GM19467 (cell line): ENCODE measurements at regions not wholly inside any gene's neighbourhood (a gene's known extent, or its start where the extent isn't known, plus 50 kb on each side); places are given as distances from the start of the nearest gene placed in this dataset.
"Not testable (repeated sequence)": the region's sequence is repeated elsewhere in the genome, so short reads cannot be mapped to it uniquely, and the experiment has no call there.

Source experiments
- ATAC-seq: cut with Tn5 transposase; IDR thresholded peaks from one replicate; pipeline ENCODE4 v1.9.1; 2021; ENCODE audit warnings: mild to moderate bottlenecking, moderate library complexity; ENCODE audit not compliant: unreplicated experiment

DNA sequence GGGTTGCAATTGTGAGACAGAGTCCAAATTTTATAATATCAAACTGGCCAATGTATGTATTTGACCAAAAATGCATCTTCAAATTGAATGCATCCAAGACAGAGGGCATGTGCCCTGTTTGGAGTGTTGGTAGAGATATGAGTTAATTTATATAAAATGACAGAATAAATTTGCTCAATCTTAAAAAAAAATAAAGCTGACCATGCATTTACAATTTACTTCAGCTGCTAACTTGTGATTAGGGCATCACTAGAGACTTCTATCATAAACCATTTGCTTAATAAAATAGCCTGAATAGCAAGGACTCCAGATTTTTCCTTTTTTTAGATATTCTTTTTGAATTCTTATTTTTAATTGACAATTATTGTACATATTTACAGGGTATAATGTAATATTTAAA is 1345.8 kb downstream of the CDH11 start:
- no peak for ATAC-seq

DNA sequence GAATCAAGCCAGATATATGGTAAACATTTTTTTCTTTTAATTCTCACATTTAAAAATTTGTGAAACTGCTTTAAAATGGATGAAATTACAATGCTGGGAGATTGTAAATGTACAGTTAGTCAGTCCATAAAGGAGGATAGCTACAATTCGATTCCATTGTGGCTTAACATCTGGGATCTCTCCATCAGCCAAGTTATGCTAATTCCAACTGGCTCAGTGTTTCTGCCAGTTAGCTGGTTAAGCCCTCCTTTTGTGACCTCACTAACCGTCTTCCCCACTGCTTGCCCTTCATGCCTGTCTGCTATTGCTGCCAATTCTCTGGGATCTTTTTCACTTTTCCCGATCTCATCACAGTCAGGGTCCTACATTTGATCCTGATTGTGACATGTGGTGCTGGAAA is 1347.6 kb downstream of the CDH11 start:
- ATAC-seq: no peak

DNA sequence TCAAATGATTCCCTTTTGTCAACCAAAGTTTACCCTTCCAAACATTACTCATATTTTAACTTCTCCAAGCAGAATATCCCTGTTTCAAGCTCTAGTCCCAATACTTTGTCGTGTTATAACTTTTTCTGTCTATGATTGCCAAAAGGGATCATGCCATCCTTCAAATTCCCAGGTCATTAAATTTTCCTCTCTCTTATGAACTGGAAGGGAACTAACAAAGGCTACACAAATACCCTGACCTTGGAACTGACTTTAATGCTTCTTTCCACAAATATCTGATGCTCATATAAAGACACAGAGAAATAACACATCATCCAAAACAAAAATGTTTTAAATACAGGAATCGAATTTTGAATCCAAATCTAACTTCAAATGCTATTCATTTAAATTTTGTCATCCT is 1352.7 kb downstream of the CDH11 start:
- ATAC-seq: no peak

DNA sequence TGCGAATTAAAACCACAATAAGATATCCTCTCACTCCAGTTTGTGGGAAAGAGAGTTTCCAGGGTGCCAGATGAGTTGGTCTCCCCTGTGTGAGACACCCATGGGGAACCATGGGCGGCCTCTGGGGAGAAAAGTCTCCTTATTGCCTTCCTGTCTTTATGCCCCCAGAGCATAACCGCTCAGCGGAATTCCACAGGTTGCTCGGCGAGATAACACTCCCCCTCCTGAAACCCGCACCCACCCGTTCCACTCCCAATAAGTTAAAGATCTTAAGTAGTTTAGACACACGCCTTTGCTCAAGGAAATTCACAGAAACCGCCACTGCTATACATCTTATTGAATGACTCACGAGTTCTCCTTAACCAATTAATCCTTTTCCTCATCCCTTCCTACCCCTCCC is 1361.6 kb downstream of the CDH11 start:
- not testable (repeated sequence) for ATAC-seq

DNA sequence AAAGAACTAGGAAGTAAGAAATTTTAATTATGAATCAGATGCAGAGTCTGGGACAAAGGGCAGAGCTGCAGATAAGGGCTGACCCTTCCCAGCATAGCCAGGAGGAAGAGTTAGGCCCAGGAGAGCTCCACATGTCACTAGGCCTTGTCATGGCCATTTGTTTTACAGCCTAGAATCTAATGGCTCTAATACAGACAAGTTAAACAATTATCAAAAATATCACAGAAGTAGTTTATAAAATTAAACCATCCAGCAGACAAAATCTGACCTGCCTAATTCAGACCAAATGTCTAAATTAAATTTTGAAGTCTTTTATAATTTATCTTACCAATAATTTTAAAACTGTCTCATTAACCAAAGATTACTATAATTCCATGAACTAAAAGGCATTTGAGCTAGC is 1369.5 kb downstream of the CDH11 start:
- ATAC-seq: no peak

DNA sequence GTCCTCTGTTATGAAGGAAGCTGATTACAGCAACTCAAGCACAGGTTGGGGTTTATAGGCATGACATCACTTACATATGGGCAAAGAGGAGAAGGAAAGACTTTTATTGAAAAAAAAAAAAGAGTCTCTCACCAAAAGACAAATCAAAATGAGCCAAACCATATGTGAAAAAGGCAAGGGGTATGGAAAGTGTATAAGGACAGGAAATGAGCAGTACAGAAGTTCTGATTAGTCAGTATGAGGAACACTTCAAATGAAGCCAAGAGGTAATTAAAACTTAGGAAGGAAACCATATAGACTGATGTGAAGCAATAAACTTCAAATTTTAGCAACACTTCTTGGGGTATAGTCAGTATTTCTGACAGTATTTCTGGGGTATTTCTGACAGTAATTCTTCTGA is 1372.6 kb downstream of the CDH11 start:
- ATAC-seq: no peak

DNA sequence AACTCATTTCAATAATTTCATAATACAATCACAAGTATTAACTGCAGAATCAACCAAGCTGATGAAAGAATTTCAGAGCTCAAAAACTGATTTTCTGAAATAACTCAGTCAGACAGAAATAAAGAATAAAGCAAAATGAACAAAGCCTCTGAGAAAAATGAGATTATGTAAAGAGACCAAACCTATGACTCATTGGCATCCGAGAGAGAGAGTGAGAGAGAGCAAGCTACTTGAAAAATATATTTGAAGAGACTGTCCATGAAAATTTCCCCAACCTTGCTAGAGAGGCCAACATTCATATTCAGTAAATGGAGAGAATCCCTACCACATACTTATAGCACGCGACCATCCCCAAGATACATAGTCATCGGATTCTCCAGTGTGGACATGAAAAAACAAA is 1376.4 kb downstream of the CDH11 start:
- no peak for ATAC-seq

DNA sequence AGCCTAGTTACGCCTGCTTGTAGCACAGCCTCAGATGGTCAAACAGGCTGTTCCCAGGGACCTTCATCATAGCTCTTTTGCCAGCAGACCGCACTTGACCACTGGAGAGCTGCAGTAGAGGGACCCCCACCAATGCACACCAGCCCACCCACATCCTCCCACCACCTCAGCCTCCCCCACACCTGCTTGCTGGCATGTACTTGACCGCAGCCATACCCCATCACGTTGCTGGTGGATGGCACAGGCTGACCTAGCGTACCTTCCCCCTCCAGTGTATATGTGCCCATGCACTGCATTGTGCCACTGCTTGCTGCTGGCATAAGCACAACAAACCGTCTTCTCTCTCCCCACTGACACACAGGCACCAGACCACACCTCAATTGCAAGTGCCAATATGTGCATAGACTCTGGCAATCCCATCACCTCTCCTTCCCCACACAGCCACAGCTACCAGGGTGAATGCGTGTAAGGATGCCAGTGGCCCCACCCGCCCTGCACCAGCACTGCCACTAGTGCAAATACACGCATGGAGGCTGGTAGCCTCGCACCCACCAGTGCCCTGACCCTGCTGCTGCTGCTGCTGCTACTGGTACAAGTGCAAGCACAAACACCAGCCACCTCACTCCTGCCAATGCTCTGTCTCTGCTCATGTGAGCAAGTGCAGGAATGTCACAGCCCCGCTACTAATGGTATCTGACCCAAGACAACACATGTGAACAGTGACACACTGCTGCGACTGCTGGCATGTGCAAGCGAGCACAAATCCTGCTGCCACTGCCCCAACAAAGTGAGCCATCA is 1377.6 kb downstream of the CDH11 start:
- no peak for ATAC-seq

DNA sequence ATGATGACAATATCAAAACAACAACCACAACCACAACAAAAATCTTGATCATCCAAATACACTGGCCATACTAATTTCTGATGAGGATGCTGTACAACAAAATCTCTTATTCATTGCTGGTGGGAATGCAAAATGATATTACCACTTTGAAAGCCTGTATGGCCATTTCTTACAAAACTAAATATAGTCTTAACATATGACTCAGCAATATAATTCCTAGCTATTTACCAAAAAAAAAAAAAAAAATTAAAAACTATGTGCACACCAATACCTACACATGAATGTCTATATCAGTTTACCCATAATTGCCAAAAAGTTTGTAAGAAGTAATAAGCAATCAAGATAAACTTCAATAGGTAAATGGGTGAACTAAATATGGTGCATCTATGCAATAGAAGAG is 1379.7 kb downstream of the CDH11 start:
- ATAC-seq: no peak

DNA sequence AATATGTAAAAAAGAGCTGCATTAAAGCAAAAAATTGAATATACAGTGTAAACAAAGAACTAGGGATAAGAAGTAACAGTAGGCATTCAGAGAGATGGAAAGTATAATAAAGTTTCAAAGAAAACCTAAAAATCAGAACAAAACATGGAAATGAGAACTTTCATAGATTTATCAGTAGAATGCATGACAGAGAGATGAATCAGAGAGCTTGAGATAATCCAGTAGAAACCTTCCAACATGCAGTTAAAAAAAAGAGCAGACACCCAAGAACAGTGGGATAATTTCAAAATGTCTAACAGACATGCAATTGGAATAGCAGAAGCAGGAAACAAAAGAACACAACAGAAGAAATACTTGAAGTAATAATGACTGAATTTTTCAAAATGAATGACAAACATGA is 1384.2 kb downstream of the CDH11 start:
- no peak for ATAC-seq

DNA sequence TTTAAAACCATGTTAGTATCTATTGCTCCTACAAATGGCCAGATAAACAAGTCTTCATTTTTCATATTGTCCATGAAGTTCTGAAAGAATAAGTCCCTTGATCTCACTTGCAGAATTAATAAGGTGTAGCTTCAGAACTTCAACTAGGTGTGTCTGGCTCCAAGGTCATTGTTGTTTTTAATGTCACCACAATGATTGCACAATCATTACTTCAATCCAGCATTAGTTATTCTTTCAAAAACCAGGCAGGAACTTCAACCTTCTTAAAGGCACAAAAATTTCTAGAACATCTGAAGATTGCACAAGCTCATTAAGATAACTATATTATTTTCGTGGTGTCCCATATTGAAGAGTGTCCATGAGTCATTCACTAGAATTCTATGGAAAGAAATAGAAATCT is 1386.4 kb downstream of the CDH11 start:
- no peak for ATAC-seq

DNA sequence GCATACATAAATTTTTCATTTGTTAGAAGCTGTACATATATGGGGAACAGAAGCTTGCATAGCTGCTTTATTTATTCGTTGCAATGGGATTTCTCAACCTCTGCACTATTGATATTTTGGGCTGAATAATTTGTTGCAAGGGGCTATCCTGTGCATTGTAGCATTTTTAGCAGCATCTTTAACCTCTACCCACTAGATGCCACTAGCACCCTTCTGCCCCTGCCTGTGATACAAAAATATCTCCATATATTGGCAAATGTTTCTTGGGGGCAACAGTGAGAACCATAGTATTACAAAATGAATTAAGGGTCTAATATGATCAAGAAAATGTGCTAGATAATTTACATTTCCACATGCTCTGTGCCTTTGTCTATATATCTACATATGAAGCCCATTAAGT is 1401.0 kb downstream of the CDH11 start:
- no peak for ATAC-seq

DNA sequence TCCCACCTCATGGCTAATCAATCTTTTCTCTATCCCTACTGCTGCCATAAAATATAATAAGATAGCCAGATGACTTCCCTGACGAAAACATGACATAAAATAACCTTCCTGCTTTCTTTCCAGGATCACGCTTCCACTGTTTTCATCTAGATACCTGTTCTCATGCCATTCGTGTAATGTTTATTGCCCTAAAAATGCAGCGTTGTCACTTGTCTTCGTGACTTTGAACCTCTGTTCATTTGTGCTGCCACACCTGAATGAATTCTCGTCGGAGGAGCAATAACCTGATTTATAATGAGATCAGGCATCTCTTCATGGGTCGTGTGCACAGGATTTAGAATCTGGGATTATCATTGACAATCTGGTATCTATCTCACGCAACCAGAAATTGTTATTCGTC is 1401.9 kb downstream of the CDH11 start:
- ATAC-seq: no peak

DNA sequence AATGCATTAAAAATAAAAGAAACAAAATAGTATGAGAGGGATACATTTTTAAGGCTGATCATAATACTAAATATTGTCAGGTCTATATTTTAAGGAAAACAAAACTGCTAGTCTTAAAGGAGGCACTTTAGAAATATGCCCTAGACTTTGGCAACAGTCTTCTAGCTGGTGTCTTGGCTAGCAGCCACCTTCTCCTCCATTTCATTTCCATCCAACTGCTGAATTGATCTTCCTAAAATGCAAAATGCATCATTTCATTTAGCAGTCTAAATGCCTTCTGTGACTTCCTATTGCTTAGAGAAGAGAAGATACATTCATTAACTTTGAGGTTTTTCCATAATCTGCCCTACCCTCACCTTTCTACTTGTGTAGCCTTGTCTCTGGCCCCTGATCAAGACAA is 1404.1 kb downstream of the CDH11 start:
- ATAC-seq: no peak

DNA sequence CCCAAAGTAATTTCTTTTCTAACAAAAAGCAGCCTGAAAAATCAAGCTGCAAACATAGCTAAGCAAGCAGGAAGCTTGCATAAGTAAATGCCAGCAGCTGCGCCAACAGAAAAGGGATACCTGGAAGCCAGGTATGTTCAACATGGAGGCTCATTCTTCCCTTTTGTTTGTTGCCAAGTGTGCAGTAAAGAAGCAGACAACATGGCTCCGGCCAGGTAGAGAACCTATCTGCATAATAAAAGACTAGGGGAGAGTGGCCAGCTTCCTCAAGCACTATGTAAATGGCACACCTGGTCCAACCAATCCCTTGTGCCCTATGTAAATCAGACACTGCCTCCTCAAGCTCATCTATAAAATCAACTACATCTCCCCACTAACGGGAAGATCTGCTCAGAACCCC is 1407.0 kb downstream of the CDH11 start:
- no peak for ATAC-seq

DNA sequence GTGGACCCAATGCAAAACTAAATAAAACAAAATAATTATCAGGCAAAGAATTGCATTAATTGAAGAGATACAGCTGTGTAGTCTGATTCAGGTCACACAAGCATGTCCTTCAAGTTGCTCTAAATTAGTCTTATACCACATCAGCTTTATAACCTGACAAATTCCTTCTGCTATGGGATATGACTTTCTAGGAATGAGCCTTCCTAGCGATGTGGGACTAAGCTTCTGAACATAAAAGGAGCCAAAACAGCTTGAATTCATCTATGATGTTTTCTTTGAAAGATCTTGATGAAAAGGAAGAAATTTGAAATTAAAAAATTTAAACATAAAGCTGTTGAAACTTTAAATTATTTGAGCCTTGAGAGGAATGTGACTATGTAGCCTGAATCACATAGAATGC is 1409.1 kb downstream of the CDH11 start:
- ATAC-seq: no peak

DNA sequence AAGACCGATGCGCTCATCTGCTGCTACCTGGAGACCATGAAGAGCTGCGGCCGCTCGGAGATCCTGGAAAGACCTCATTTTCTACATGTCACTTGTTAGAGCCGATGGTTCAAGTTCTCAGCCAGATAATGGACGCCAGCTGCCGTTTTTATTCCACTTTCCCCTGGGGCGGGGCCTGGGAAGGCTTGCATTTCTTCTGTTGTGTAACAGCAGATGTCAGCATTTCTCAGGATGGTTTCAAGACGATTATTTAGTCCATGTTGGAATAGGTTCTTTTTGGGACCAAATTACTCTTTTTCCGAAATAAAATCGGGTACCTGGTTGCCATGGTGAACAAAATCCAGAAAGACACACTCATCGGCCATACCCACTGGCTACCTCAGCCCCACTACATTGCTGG is 1418.3 kb downstream of the CDH11 start:
- no peak for ATAC-seq

DNA sequence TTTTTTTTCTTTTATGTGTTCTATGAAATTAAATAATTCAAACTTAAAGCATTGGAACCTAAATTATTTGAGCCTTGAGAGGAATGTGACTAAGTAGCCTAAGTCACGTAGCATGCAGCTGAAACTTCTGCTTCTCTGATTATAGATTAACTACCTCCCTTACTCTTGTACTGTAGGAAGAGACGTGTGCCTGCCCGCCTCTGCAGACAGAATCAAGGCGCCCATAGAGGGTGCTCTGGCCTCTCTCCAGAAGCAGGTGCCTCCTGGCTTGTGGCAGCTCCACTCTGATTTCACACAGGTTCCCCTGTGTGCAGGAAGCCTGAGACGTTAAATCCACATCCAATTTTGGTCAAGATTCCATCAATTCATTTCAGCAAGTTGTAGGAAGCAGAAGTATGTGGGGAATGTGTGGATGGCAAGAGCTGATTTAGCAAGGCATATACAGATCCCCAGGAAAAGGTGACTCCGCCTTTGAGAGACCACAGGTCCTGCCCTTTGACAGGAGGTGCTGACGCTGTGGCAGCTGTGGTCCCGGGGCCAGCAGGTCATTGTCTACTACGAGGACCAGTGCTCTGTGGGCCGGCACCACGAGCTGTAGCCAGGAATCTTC is 1418.8 kb downstream of the CDH11 start:
- ATAC-seq: no peak

DNA sequence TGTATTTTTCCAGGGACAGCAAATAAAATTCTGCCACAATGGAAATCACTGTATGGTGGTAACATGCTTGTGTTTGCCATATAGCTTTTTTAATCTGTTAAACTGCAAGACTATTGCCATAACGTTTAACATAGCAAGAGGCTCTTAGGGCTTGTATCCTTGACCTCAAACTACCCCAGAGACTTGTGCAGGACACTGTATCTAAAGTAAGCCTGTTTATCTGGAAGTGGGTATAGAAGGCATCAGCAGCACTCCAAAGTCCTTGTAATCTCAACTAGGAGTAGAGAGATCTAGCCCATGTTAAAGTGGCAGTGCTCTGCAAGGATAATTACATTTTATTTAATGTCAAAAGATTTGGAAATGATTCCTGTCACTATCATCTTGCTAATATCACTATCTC is 1424.1 kb downstream of the CDH11 start:
- ATAC-seq: no peak

DNA sequence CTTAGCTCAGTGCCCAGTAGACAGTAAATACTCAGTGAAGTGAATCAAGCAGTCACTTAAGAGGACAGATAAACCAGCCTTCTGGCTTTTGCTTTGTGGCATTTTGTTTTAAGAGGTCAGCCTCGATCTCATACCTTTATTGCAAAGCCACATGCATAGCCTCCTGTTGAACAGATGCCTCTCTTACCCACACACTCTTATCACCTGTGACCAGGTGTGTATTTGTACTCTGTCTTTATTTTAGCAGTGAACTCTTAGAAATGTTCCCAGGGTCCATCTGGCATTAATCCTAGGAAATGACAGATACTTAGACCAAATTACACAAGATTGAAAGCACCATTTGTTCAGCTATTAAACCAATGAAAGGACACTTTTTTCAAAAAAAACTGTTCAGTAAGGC is 1426.5 kb downstream of the CDH11 start:
- no peak for ATAC-seq

DNA sequence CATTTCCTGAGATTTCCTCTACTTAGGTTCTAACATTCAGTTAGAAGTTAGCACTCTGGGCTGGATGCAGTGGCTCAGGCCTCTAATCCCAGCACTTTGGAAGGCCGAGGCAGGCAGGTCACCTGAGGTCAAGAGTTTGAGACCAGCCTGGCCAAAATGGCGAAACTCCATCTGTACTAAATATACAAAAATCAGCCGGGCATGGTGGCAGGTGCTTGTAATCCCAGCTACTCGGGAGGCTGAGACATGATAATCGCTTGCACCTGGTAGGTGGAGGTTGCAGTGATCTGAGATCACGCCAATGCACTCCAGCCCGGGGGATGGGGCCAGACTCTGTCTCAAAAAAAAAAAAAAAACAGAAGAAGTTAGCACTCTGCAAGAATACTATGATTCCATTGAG is 1430.9 kb downstream of the CDH11 start:
- no peak for ATAC-seq

DNA sequence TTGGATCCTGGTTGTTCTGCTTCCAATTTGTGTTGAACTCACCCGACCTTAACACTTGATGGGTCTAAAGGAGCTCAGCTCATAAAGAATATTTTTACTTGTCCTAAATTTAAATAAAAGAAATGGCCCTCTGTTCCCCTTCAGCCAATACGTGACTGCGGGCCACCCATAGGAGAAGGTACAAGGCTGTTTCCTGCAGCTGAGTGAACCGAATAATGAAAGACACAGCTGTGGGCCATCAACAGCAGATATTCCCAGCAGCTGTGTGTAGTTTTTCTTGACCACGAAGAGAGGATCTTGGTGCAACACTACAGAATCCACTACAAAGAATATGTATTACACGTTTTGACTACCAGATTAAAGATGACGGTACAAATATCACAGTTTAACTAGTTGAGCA is 1431.6 kb downstream of the CDH11 start:
- no peak for ATAC-seq

DNA sequence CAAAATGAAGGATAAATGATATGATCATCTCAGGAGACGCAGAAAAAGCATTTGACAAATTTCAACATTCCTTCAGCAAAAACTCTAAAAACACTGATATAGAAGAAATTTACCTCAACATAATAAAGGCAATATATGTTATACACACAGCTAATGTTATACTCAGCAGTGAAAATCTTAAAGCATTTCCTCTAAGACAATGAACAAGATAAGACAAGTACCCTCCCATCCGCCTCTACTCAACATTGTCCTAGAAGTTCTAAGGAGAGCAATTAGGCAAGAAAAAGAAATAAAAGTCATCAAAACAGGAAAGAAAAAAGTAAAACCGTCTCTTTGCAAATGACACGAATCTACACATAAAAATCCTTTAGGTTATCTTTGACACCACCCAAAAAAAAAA is 1432.8 kb downstream of the CDH11 start:
- ATAC-seq: no peak
